Right lobe of liver (tissue), 4 donors: ENCODE measurements at regions not wholly inside any gene's neighbourhood (a gene's known extent, or its start where the extent isn't known, plus 50 kb on each side); places are given as distances from the start of the nearest gene placed in this dataset.

Experiments used
- POLR2A ChIP-seq: fragments of 450-650 bp; IDR thresholded peaks from one replicate; pipeline ENCODE4 v1.6.1; 2017; ENCODE audit warnings: antibody characterized with exemption, mild to moderate bottlenecking
- TF ChIP-seq, protein P1 (sequence below), 4 donors: fragments of 200-600 bp in 3 of 4; fragments of 450-650 bp in 1 of 4; IDR thresholded peaks; one replicate each; pipeline versions ENCODE4 v1.5.1 to v1.8.0; 2016 to 2022; ENCODE audit warnings: antibody characterized with exemption in 4 of 4, mild to moderate bottlenecking in 2 of 4
- donor health status: DM: no; HTN: no; CAD: no.
- donor health status: DM: no; HTN: no; CAD: no.
- donor health status: DM: no; HTN: yes; CAD: no.

GRCh38 chr2:187134306-187134705 lies 285.3 kb upstream of the ZSWIM2 start:
- TF ChIP-seq, protein P1, sequence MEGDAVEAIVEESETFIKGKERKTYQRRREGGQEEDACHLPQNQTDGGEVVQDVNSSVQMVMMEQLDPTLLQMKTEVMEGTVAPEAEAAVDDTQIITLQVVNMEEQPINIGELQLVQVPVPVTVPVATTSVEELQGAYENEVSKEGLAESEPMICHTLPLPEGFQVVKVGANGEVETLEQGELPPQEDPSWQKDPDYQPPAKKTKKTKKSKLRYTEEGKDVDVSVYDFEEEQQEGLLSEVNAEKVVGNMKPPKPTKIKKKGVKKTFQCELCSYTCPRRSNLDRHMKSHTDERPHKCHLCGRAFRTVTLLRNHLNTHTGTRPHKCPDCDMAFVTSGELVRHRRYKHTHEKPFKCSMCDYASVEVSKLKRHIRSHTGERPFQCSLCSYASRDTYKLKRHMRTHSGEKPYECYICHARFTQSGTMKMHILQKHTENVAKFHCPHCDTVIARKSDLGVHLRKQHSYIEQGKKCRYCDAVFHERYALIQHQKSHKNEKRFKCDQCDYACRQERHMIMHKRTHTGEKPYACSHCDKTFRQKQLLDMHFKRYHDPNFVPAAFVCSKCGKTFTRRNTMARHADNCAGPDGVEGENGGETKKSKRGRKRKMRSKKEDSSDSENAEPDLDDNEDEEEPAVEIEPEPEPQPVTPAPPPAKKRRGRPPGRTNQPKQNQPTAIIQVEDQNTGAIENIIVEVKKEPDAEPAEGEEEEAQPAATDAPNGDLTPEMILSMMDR (IDR thresholded peaks at IDR 0.05), result no peak
- TF ChIP-seq POLR2A, result no peak
